ENCODE measurements at regions not wholly inside any gene's neighbourhood (a gene's known extent, or its start where the extent isn't known, plus 50 kb on each side); places are given as distances from the start of the nearest gene placed in this dataset.

GRCh38 chr15:49789436-49789835 lies 168.6 kb downstream of the DTWD1 start:
- H3K4me3 ChIP-seq (replicated peaks; ENCODE audit: low read depth, low read length): no peak overlapping the region
- no peak for DNase-seq (ENCODE audit: low read depth)
- TF ChIP-seq CTCF (IDR thresholded peaks at IDR 0.05; ENCODE audit: low read length, missing control alignments): no peak

GRCh38 chr15:49793943-49794342 lies 173.1 kb downstream of the DTWD1 start:
- DNase-seq (ENCODE audit: low read depth): no peak
- H3K4me3 ChIP-seq (replicated peaks; ENCODE audit: low read depth, low read length): no peak overlapping the region
- no peak for TF ChIP-seq CTCF (IDR thresholded peaks at IDR 0.05; ENCODE audit: low read length, missing control alignments)

GRCh38 chr15:49801796-49802195 lies 180.9 kb downstream of the DTWD1 start:
- no peak for TF ChIP-seq CTCF (IDR thresholded peaks at IDR 0.05; ENCODE audit: low read length, missing control alignments)
- DNase-seq (ENCODE audit: low read depth): no peak
- H3K4me3 ChIP-seq (replicated peaks; ENCODE audit: low read depth, low read length): no peak overlapping the region
